Ishikawa (cell line): ENCODE measurements at regions not wholly inside any gene's neighbourhood (a gene's known extent, or its start where the extent isn't known, plus 50 kb on each side); places are given as distances from the start of the nearest gene placed in this dataset.

Experiments used
- CEBPB ChIP-seq: IDR thresholded peaks from 2 replicates; pipeline ENCODE4 v1.6.1; 2012
- CREB1 ChIP-seq: IDR thresholded peaks from 2 replicates; pipeline ENCODE4 v1.6.1; 2012; ENCODE audit warnings: low read depth
- EGR1 ChIP-seq: IDR thresholded peaks from 2 replicates; pipeline ENCODE4 v1.6.1; 2012
- EP300 ChIP-seq: IDR thresholded peaks from 2 replicates; pipeline ENCODE4 v1.6.1; 2012; ENCODE audit warnings: borderline replicate concordance
- FOXM1 ChIP-seq: IDR thresholded peaks from 2 replicates; pipeline ENCODE4 v1.6.1; 2012; ENCODE audit warnings: low read depth, borderline replicate concordance
- MAX ChIP-seq: IDR thresholded peaks from 2 replicates; pipeline ENCODE4 v1.6.1; 2012
- NFIC ChIP-seq: IDR thresholded peaks from 2 replicates; pipeline ENCODE4 v1.6.1; 2012
- RAD21 ChIP-seq: IDR thresholded peaks from 2 replicates; pipeline ENCODE4 v1.6.1; 2012; ENCODE audit warnings: low read depth
- REST ChIP-seq: IDR thresholded peaks from 2 replicates; pipeline ENCODE4 v1.6.1; 2012; ENCODE audit warnings: low read depth, mild to moderate bottlenecking
- TAF1 ChIP-seq: IDR thresholded peaks from 2 replicates; pipeline ENCODE4 v1.6.1; 2012; ENCODE audit warnings: low read depth, mild to moderate bottlenecking
- TCF12 ChIP-seq: IDR thresholded peaks from 2 replicates; pipeline ENCODE4 v1.6.1; 2012; ENCODE audit warnings: low read depth
- TEAD4 ChIP-seq: IDR thresholded peaks from 2 replicates; pipeline ENCODE4 v1.6.1; 2012
- USF1 ChIP-seq: IDR thresholded peaks from 2 replicates; pipeline ENCODE4 v1.6.1; 2012
- YY1 ChIP-seq: IDR thresholded peaks from 2 replicates; pipeline ENCODE4 v1.6.1; 2012; ENCODE audit warnings: low read depth
- ZBTB7A ChIP-seq: IDR thresholded peaks from 2 replicates; pipeline ENCODE4 v1.6.1; 2012; ENCODE audit warnings: low read depth

- TF ChIP-seq EGR1, result no peak
- no peak for TF ChIP-seq YY1
- TF ChIP-seq RAD21, result no peak
Measured at GRCh38 chr3:150116196-150116595, 145.5 kb upstream of the PFN2 start.

- TF ChIP-seq RAD21, result no peak
- no peak for TF ChIP-seq EGR1
- TF ChIP-seq CREB1, result no peak
- TF ChIP-seq NFIC, result no peak
- TF ChIP-seq TEAD4, result no peak
- TF ChIP-seq ZBTB7A, result no peak
- no peak for TF ChIP-seq FOXM1
- TF ChIP-seq MAX, result no peak
- no peak for TF ChIP-seq TAF1
- no peak for TF ChIP-seq USF1
- no peak for TF ChIP-seq CEBPB
- TF ChIP-seq EP300, result no peak
- no peak for TF ChIP-seq REST
- no peak for TF ChIP-seq TCF12
- TF ChIP-seq YY1, result no peak
Measured at GRCh38 chr3:150114873-150115540, 144.3 kb upstream of the PFN2 start.

- TF ChIP-seq CEBPB, result no peak
- no peak for TF ChIP-seq FOXM1
- TF ChIP-seq RAD21, result no peak
- TF ChIP-seq YY1, result no peak
- no peak for TF ChIP-seq EP300
- TF ChIP-seq EGR1, result no peak
- TF ChIP-seq USF1, result no peak
- no peak for TF ChIP-seq TAF1
- no peak for TF ChIP-seq TCF12
- TF ChIP-seq REST, result no peak
- no peak for TF ChIP-seq NFIC
- no peak for TF ChIP-seq TEAD4
- no peak for TF ChIP-seq ZBTB7A
- no peak for TF ChIP-seq CREB1
- no peak for TF ChIP-seq MAX
Measured at GRCh38 chr3:150114273-150114672, 143.6 kb upstream of the PFN2 start.

GRCh38 chr3:150110097-150110496, 139.4 kb upstream of the PFN2 start:
- TF ChIP-seq ZBTB7A, result no peak

- TF ChIP-seq EGR1 (no peak), MAX (no peak), CEBPB (no peak), FOXM1 (no peak), RAD21 (no peak), TCF12 (no peak)
Measured at GRCh38 chr3:150107429-150108175, 136.9 kb upstream of the PFN2 start.
